Ishikawa (cell line): ENCODE measurements at regions not wholly inside any gene's neighbourhood (a gene's known extent, or its start where the extent isn't known, plus 50 kb on each side); places are given as distances from the start of the nearest gene placed in this dataset.

ENCODE experiments used
- CEBPB ChIP-seq: IDR thresholded peaks from 2 replicates; pipeline ENCODE4 v1.6.1; 2012
- EP300 ChIP-seq: IDR thresholded peaks from 2 replicates; pipeline ENCODE4 v1.6.1; 2012; ENCODE audit warnings: borderline replicate concordance
- FOXM1 ChIP-seq: IDR thresholded peaks from 2 replicates; pipeline ENCODE4 v1.6.1; 2012; ENCODE audit warnings: low read depth, borderline replicate concordance
- NFIC ChIP-seq: IDR thresholded peaks from 2 replicates; pipeline ENCODE4 v1.6.1; 2012
- REST ChIP-seq: IDR thresholded peaks from 2 replicates; pipeline ENCODE4 v1.6.1; 2012; ENCODE audit warnings: low read depth, mild to moderate bottlenecking
- TAF1 ChIP-seq: IDR thresholded peaks from 2 replicates; pipeline ENCODE4 v1.6.1; 2012; ENCODE audit warnings: low read depth, mild to moderate bottlenecking
- YY1 ChIP-seq: IDR thresholded peaks from 2 replicates; pipeline ENCODE4 v1.6.1; 2012; ENCODE audit warnings: low read depth
- ZBTB7A ChIP-seq: IDR thresholded peaks from 2 replicates; pipeline ENCODE4 v1.6.1; 2012; ENCODE audit warnings: low read depth
- TF ChIP-seq, protein P1 (sequence below): IDR thresholded peaks from 2 replicates; pipeline ENCODE4 v1.6.1; 2012

DNA sequence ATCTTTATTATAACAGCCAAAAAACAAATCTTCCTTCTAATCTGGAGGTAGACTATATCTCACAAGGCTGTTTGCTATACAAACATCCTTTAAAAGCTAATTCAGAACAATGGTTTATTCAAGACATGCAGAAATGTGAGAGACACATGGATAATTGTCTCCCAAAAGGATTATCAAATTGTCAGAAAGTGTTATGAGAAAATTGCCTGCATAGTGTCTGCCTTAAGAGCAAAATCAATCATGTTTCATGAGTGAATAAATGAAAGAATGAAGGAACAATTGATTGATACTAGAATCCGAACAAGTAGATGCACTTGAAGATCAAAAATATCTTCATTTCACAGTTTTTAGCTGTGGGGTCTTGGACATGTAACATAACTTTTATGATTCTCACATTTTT, 621.7 kb upstream of the BOD1L1 start:
- no peak for TF ChIP-seq TAF1
- TF ChIP-seq ZBTB7A, result no peak
- TF ChIP-seq REST, result no peak
- no peak for TF ChIP-seq EP300
- no peak for TF ChIP-seq NFIC
- TF ChIP-seq, protein P1, sequence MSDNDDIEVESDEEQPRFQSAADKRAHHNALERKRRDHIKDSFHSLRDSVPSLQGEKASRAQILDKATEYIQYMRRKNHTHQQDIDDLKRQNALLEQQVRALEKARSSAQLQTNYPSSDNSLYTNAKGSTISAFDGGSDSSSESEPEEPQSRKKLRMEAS, result no peak
- no peak for TF ChIP-seq FOXM1
- no peak for TF ChIP-seq YY1
- no peak for TF ChIP-seq CEBPB
